ENCODE measurements at regions not wholly inside any gene's neighbourhood (a gene's known extent, or its start where the extent isn't known, plus 50 kb on each side); places are given as distances from the start of the nearest gene placed in this dataset.

- TF ChIP-seq CTCF (IDR thresholded peaks at IDR 0.05) (no peak), POLR2A (IDR thresholded peaks at IDR 0.05) (no peak), POLR2AphosphoS5 (IDR thresholded peaks at IDR 0.05) (no peak)
These were observed 81.0 kb downstream of the SAMD9 start for GRCh38 chr7:93036807-93037206.

All from stomach (tissue), 4 donors.